Posterior cingulate gyrus (tissue), 11 donors: ENCODE measurements at regions not wholly inside any gene's neighbourhood (a gene's known extent, or its start where the extent isn't known, plus 50 kb on each side); places are given as distances from the start of the nearest gene placed in this dataset.
A peak's percentile ranks its signal among the peaks of the same experiment; 100 is the strongest.

Experiments
- DNase-seq, 10 donors: peaks; one replicate each; pipeline versions ENCODE4 v3.0.0 to v3.0.0-alpha.2; 2020 to 2021; ENCODE audit warnings: mixed read lengths in 3 of 10
- intact Hi-C: fragments of 100-400 bp; cut with DNase I; formaldehyde crosslinking; loops from one replicate; pipeline ENCODE4 v1.15.1; 2023

GRCh38 chr17:73749337-73749823 lies 105.1 kb upstream of the SDK2 start:
- DNase-seq: no peak
- intact Hi-C loops: no loop called here

GRCh38 chr17:73749928-73750605 lies 105.8 kb upstream of the SDK2 start:
- peak in 2 of 10 donors; percentile 50 to 70 for DNase-seq
- intact Hi-C loops: no loop called here

- intact Hi-C loops: no loop called here
- peak in 1 of 10 donors; percentile 71 for DNase-seq
These were observed 106.7 kb upstream of the SDK2 start for GRCh38 chr17:73750975-73751374.

- intact Hi-C loops: no loop called here
- DNase-seq: peak in 2 of 10 donors; percentile 53 to 70
These were observed 109.7 kb upstream of the SDK2 start for GRCh38 chr17:73753751-73754496.

GRCh38 chr17:73754886-73755400 lies 110.7 kb upstream of the SDK2 start:
- DNase-seq: peak in 3 of 10 donors; percentile 13 to 80 (median 52)
- intact Hi-C loops: no loop called here

GRCh38 chr17:73757420-73757819 lies 113.2 kb upstream of the SDK2 start:
- peak in 2 of 10 donors; percentile 22 to 84 for DNase-seq
- intact Hi-C loops: no loop called here

- intact Hi-C loops: no loop called here
These were observed 114.0 kb upstream of the SDK2 start for GRCh38 chr17:73758245-73758644.

GRCh38 chr17:73759324-73759723 lies 115.1 kb upstream of the SDK2 start:
- intact Hi-C loops: no loop called here
- peak in 1 of 10 donors; percentile 36 for DNase-seq

More at GRCh38 chr17:73758245-73758644, 114.0 kb upstream of the SDK2 start:
- peak in 1 of 10 donors; percentile 35 for DNase-seq

- intact Hi-C loops: no loop called here
- peak in 2 of 10 donors; percentile 59 to 80 for DNase-seq
These were observed 115.6 kb upstream of the SDK2 start for GRCh38 chr17:73759734-73760438.

- DNase-seq: no peak
- intact Hi-C loops: no loop called here
These were observed 116.2 kb upstream of the SDK2 start for GRCh38 chr17:73760439-73760758.

- DNase-seq: peak in 3 of 10 donors; percentile 54 to 77 (median 73)
- intact Hi-C loops: no loop called here
These were observed 121.7 kb upstream of the SDK2 start for GRCh38 chr17:73765824-73766563.

GRCh38 chr17:73767696-73768095 lies 123.5 kb upstream of the SDK2 start:
- peak in 3 of 10 donors; percentile 26 to 62 (median 39) for DNase-seq
- intact Hi-C loops: no loop called here

GRCh38 chr17:73768691-73769090 lies 124.4 kb upstream of the SDK2 start:
- intact Hi-C loops: no loop called here
- peak in 2 of 10 donors; percentile 16 to 21 for DNase-seq

GRCh38 chr17:73769479-73769878 lies 125.2 kb upstream of the SDK2 start:
- intact Hi-C loops: no loop called here

GRCh38 chr17:73770115-73770848 lies 126.0 kb upstream of the SDK2 start:
- intact Hi-C loops: no loop called here
- peak; percentile 72 to 97 (median 80) for DNase-seq

More at GRCh38 chr17:73769479-73769878, 125.2 kb upstream of the SDK2 start:
- peak in 2 of 10 donors; percentile 31 to 43 for DNase-seq

- intact Hi-C loops: no loop called here
- no peak for DNase-seq
These were observed 126.6 kb upstream of the SDK2 start for GRCh38 chr17:73770849-73771229.

- peak in 3 of 10 donors; percentile 21 to 53 (median 42) for DNase-seq
- intact Hi-C loops: no loop called here
These were observed 128.0 kb upstream of the SDK2 start for GRCh38 chr17:73772107-73772705.

- intact Hi-C loops: no loop called here
These were observed 129.5 kb upstream of the SDK2 start for GRCh38 chr17:73773702-73774101.

GRCh38 chr17:73774852-73775251 lies 130.6 kb upstream of the SDK2 start:
- DNase-seq: peak in 2 of 10 donors; percentile 30 to 50
- intact Hi-C loops: no loop called here

More at GRCh38 chr17:73773702-73774101, 129.5 kb upstream of the SDK2 start:
- peak in 3 of 10 donors; percentile 11 to 69 (median 47) for DNase-seq
